ENCODE measurements at regions not wholly inside any gene's neighbourhood (a gene's known extent, or its start where the extent isn't known, plus 50 kb on each side); places are given as distances from the start of the nearest gene placed in this dataset.

DNA sequence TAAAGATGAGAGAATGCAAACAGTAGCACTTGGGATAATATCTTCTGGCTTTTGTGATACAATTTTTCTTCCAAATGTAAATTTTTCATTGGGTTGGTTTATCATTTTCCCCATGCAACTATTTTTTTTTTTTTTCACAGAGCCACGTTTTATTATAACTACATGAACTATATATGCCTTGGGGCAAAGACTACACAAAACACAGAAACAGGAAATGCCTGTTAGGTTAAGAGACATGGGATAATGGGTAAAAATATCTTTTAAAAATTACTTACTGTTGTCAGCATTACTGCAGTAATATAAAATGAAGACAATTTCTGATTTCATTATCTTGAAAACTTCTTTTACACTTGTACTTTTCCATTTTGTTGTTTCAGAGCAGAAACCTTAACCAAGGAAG lies 74.6 kb downstream of the DISP1 start:
- TF ChIP-seq POLR2AphosphoS5 (IDR thresholded peaks at IDR 0.05; ENCODE audit: insufficient read depth, low read depth, low read length) (no peak), EZH2 (IDR thresholded peaks at IDR 0.05; ENCODE audit: borderline replicate concordance, low read depth, low read length, severe bottlenecking) (no peak), GATA2 (IDR thresholded peaks at IDR 0.05; ENCODE audit: insufficient read depth, insufficient read length, low read depth, low read length) (no peak), JUN (IDR thresholded peaks at IDR 0.05; ENCODE audit: borderline replicate concordance, insufficient read depth, insufficient read length, low read depth) (no peak), MYC (IDR thresholded peaks at IDR 0.05; ENCODE audit: low read depth, low read length) (no peak), POLR2A (IDR thresholded peaks at IDR 0.05; ENCODE audit: low read depth, low read length) (no peak), FOS (IDR thresholded peaks at IDR 0.05; ENCODE audit: borderline replicate concordance, insufficient read depth, low read length) (no peak)
- TF ChIP-seq, protein P1, sequence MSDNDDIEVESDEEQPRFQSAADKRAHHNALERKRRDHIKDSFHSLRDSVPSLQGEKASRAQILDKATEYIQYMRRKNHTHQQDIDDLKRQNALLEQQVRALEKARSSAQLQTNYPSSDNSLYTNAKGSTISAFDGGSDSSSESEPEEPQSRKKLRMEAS (IDR thresholded peaks at IDR 0.05; ENCODE audit: insufficient read depth, insufficient read length), result no peak
- TF ChIP-seq, protein P2, sequence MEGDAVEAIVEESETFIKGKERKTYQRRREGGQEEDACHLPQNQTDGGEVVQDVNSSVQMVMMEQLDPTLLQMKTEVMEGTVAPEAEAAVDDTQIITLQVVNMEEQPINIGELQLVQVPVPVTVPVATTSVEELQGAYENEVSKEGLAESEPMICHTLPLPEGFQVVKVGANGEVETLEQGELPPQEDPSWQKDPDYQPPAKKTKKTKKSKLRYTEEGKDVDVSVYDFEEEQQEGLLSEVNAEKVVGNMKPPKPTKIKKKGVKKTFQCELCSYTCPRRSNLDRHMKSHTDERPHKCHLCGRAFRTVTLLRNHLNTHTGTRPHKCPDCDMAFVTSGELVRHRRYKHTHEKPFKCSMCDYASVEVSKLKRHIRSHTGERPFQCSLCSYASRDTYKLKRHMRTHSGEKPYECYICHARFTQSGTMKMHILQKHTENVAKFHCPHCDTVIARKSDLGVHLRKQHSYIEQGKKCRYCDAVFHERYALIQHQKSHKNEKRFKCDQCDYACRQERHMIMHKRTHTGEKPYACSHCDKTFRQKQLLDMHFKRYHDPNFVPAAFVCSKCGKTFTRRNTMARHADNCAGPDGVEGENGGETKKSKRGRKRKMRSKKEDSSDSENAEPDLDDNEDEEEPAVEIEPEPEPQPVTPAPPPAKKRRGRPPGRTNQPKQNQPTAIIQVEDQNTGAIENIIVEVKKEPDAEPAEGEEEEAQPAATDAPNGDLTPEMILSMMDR (IDR thresholded peaks at IDR 0.05; ENCODE audit: extremely low read depth in 1 of 2, insufficient read depth in 1 of 2, low read depth in 1 of 2, low read length in 2 of 2), result no peak
- H3K9ac ChIP-seq (replicated peaks; ENCODE audit: extremely low read depth, insufficient read depth, low read length), result no peak overlapping the region
- H3K27ac ChIP-seq (ENCODE audit: insufficient read depth, low read depth, low read length), result no peak overlapping the region
- dilution Hi-C loops (cut with MboI; ENCODE audit: extremely low pct_ligation_motif_present, low sequenced_read_pairs), result no loop called here
- H3K9me1 ChIP-seq (replicated peaks; ENCODE audit: control insufficient read depth, extremely low read depth, insufficient read depth, low read length), result no peaks in the 10 kb centered on the region
- H2AFZ ChIP-seq (ENCODE audit: low read depth, low read length), result no peak overlapping the region
- intact Hi-C loops (cut with micrococcal nuclease), result loop anchor here (2.0 to 5.0 kb wide), 2 partner anchors 75 to 83 kb away; partner anchors contain the start of gene DISP1
- H4K20me1 ChIP-seq (replicated peaks; ENCODE audit: control insufficient read depth, extremely low read depth, insufficient read depth, low read length), result no peaks in the 10 kb centered on the region
- H3K4me3 ChIP-seq (replicated peaks in 1 of 3; ENCODE audit: insufficient read depth in 1 of 3, low read depth in 1 of 3, low read length in 3 of 3), result no peak overlapping the region
- ChIA-PET POLR2A (no interaction called here), CTCF (interaction anchor here (0.8 kb wide), 1 partner anchor 11 kb away, joined by 4 read pairs; no protein-coding TSS in a partner anchor)
- BruUV-seq (replicated peaks), result no TSS peak
- DNase-seq (ENCODE audit: low read depth, low spot score), result peak; percentile 34
- no peaks in the 10 kb centered on the region for H3K36me3 ChIP-seq (ENCODE audit: control insufficient read depth in 2 of 2, extremely low read depth in 1 of 2, insufficient read depth in 2 of 2, low read length in 2 of 2)
- peaks cover 25% of the 10 kb centered on the region for H3K4me1 ChIP-seq (ENCODE audit: control insufficient read depth, extremely low read depth, insufficient read depth, low read length)
- peak; percentile 66 for FAIRE-seq
- no peaks in the 10 kb centered on the region for H3K27me3 ChIP-seq (ENCODE audit: control insufficient read depth in 2 of 2, insufficient read depth in 2 of 2, low read length in 2 of 2)
- H3K9me3 ChIP-seq (replicated peaks; ENCODE audit: control insufficient read depth, insufficient read depth, low read length), result no peaks in the 10 kb centered on the region
- H3K79me2 ChIP-seq (ENCODE audit: control insufficient read depth, insufficient read depth, low read length), result no peaks in the 10 kb centered on the region
- H3K4me2 ChIP-seq (ENCODE audit: insufficient read depth, low read length), result peak overlapping the region; percentile 51
